T-helper 9 cell (primary cell): ENCODE measurements at regions not wholly inside any gene's neighbourhood (a gene's known extent, or its start where the extent isn't known, plus 50 kb on each side); places are given as distances from the start of the nearest gene placed in this dataset.

Experiments used
- DNase-seq: peaks from one replicate; pipeline ENCODE4 v3.0.0-alpha.2; 2020

DNA sequence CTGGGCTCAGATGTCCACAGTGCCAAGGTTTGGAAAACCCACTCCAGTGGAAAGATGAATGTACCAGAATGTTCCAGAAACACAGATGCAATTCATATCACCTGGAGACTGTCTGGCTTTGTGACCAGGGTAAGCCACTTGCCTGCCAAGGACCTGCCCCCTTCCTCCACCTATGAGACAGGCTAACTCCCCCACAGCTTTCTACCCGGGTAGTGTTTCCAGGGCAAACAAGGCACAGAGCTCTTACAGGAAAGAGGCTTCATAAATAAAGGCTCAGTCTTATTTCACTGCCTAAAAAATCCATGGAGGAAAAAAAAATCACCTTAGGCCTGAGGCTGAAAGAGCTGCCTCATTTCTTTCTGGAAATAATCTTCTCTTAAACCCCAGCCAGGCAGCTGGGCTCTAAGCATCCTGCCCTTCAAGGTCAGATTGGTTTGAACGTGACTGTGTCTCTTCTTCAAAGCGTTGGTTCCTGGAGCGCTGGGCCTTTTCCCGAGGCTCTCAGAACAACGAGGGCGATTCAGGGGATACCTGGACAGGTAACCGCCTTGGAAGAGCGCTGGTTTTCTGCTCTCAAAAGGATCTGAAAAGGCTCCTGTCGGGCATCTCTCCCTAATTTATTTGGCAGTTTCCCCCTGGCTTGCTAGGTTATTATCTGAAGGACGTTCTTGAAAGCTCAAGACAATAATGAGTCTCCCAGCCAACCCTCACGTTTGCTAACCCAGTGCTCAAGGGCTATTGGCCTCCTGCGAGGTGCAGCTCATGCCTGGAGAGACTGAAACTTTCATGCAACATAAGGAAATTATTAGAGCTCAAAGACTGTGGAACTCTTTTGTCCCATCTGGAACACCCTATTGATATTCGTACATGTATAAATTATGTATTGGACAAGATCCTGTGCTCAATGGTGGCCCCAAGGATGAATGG lies 199.2 kb upstream of the PMEPA1 start:
- DNase-seq = no peak

DNA sequence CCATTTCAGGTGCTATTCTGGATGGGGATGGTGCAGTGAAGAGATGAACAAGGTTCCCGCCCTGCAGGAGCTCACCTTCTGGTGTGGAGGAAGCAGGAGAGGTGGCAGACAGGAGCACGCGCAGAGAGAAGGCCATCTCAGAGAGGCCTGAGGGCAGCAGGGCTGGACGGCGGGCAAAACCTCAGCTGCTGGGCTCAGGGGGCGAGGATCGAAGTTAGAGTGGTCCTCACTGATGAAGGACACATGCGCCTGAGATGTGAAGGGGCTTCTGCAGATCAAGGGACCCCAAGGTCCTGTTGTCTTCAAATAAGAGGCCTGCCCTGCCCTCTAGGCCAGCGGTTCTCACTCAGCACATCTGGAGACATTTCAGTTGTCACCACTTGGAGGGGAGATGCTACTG lies 198.4 kb upstream of the PMEPA1 start:
- no peak for DNase-seq

DNA sequence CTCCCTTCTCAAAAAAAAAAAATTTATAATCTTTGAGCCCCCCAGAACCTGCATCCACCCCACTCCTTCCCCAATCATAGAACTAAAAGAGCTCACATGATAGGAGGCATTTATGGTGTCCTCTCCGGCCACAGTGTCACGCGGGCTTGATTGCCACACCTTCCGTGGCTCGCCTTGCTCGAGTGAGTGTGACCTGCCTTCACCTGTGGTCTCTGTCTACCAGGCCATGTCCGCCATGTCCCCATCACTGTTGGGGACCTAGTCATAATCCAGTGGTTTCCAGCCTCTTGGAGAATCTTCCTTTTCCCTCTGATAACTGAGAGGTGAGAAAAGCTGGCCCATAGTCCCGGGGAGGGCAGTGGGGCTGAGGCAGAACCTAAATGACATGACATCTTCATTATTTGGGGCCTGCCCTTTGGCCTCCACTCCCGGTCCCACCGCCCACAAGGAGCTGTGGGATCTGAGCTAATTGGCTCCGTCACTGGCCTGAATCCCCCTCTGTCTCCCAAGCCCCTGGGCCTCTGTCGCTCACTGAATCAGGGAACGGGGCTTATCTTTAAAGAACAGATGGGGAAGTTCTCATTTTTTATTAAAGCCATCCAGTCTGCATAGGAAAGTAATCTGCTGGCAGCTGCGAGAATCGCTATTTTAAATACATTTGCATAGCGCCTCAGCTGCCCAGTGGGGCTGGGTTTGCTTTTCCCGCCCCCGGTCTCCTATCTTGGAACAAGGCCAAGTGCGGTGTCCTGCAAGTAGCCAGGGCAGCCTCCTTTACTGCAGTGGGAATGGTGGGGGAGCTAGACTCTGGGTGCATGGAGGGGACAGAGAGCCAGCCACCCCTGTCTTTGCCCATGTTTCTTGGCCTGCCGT lies 197.6 kb upstream of the PMEPA1 start:
- no peak for DNase-seq

DNA sequence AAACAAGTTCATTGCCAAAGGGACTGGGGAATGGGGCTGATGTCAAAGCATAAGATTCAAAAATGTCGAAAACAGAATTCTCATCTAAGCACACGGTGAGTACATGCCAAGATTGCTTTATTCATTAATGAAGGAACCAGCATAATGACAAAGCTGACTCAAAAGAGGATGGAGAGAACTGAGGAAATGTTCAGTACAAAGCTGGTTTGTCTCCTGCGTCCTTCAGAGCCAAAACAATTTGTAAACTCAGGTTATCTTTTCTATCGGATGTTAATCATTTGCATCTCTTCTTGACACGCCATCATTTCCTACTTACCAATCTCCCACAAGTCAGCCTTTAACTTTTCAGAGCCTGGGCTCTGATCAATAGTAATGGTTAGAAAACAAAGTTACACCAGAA lies 195.6 kb upstream of the PMEPA1 start:
- no peak for DNase-seq

DNA sequence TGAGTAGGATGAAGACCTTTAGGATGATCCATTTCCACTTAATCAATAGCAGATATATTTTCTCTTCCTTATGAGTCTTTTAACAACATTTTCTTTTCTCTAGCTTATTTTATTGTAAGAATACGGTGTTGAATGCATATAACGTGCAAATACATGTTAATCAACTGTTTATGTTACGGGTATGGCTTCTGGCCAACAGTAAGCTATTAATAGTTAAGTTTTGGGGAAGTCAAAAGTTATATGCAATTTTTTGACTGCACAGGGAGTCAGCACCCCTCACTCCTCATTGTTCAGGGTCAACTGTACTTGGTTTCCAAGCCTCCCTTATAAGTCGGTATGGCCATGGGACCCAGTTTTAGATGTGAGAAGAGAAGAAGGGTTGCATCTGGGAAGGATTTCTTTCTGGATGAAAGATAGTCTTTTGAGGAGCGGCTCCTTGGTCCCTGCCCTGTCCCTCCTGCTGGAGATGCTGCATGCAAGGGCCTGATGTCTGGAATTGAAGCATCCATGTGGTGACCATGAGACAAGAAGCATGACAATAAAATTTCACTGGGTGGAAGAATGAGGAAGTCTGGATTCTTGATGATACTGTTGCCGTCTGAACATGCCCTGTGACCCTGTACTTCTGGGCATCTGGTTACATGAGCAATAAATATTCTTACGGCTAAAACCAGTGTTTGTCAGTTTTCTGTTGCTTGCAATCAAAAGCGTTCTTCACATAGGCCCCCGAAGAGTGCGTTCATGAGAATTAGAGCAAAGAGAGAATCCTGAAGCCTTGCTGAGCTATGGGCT lies 194.7 kb upstream of the PMEPA1 start:
- DNase-seq = no peak

DNA sequence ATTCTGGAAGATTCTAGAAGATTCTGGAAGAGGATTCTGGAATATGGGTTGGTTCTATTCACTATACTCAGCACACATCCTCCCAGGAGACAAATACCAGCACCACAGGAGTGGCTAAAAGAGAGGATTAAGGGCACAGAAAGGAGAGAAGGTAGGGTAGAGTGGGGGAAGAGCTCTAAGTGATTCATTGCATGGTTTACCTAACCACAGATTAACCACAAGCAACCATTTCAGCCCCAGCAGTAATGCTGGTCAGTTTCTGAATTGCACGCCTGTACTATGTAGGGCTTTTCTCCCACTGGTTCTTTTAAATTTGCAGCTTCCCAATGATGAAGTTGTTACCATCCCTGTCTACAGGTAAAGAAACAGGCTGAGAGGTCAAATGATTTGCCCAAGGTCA lies 192.7 kb upstream of the PMEPA1 start:
- no peak for DNase-seq

DNA sequence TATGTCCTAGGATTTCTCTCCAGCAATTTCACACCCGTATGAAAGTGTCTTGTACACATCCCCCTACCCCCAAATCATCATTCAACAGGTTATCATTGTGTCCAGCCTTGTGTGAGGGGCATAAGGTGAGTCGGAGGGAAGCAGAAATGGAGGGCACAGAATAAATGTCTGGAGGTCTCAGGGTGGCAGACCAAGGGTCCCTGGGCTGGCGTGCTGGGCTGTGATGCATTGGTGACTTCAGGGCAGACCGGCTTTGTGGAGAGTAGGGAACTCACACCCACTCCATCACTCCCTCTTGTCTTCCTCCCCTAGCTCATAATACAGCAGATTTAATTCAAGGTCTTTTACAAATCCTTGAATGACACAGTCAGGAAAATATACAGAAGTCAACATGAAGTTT lies 191.7 kb upstream of the PMEPA1 start:
- no peak for DNase-seq

DNA sequence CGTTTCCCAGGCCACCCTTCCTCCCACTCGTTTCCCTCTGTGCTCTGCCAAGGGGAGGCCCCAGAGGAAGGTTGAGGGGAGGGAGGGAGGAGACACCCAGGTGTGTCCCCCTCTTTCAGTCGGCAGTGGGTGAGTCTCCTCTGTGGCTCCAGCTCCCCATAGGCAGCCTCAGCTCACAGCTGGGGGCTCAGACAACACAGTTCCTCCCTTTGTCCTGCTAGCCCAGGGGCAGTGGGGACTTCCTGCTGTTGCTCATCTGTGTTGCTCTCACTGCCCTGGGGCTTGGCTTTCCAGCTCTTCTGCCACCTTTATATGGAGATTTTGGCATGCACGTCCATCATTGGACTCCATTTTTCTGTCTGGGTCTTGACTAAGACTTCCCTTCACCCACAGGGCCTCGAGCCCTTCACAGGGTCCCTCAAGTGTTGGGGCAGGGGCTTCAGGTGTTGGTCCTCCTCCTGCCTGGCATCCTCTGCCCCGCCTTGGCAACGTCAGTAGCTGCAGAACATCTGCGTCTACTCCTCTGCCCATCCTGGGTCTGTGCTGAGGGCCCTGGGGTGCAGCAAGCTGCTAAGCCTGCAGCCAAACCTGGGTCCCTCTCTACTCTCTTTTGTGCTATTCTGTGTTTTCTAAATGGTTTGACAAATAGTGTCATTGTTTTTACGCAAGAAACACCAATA lies 190.6 kb upstream of the PMEPA1 start:
- DNase-seq = no peak

DNA sequence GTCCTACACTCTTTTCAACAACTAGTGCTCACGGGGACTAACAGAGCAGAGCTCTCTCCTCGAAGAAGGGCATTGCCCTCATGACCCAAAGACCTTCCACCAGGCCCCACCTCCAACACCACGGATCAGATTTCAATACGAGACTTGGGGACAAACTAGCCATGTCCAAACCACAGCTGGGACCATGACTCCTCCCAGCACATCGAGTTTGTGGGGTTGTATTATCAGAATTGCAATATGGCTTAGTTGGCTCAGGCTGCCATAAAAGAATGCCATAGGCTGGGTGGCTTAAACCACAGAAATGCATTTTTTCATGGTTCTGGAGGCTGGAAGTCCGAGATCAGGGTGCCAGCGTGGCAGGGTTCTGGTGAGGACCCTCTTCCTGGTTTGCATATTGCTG lies 189.7 kb upstream of the PMEPA1 start:
- DNase-seq = no peak

DNA sequence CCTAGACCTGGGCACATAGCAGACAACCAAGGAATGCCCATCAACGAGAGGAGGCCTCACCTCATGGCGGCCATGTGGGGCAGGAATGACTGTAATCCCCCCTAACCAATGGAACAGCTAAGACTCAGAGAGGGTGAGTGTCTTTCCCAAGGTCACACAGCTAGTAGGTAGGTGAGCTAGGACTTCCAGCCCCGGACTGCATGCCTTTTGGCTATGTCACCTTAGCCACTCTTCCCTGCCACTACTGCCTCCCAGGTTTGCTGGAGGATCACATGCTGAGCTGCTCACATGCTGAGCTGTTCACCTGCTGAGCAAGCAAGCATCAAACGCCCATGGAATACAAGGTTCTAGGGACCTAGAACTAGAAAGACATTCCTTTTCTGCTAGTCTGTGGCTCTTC lies 188.5 kb upstream of the PMEPA1 start:
- no peak for DNase-seq

DNA sequence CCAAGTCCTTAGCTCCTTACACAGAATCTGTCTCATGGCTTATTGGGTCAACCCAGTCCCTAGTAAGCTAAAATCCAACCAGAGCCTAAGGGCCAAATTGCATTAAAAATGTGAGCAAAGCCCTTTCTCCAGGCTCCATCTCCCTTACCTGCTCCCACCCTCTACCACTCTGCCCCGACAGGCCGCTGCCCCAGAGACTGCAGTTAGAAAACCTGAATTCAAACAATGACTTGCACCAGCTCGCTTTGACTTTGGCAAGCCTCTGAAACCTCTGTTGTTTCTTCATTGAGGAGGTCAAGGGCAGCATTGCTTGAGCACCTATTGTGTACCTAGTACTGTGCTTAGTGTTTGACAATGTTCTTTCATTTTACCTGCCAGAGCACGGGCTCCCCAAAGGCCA lies 188.1 kb upstream of the PMEPA1 start:
- no peak for DNase-seq

DNA sequence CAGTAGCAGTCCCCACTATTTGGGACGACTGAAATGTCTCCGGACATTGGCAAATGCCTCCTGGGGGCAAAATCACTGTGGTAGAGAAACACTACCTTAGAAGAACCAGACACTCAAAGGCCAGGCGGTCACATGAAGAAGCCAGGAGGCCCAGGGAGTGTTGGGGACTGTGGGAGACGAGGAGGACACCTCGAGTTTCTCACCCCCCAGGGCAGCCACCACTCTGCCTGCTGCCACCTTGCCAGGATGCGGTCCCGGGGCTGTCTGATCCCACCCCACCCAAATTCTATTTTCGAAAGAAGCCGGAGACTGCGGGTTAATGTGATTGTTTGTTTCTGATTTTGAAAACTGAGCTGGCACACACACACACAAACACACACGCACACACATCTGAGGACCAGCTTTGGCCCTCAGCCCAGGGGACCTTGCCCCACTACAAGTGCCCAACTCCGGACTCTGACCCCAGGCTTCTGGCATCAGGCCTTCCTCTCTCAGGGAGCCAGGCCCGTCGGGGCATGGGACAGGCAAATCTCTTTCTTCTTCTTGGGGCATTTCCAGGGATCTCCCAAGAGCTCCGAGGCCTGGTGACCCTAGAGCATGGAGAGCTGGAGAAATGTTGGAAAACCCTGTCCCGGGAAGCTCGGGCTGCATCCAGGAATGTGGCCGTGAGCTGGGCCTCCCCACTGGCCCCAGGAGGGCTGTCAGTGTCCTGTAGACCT lies 187.5 kb upstream of the PMEPA1 start:
- no peak for DNase-seq

DNA sequence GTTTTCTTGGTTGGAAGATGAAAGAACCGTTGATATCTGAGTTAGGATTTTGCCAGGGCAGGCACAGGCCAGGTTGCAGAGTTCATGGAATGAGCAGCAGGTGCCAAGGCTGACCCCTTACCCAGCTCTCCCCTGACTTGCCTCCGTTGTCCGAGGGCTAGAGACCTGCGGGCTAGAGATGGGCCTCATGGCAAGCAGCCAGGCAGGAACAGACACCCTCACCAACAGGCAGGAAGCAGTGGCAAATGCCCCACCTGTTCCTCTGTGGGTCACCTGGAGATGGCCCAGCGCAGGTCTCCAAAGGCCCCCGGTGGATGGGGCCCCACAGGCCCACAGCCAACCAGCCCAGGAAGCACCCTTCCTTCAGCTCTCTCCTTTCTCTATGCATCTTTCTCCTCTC lies 186.7 kb upstream of the PMEPA1 start:
- DNase-seq = no peak

DNA sequence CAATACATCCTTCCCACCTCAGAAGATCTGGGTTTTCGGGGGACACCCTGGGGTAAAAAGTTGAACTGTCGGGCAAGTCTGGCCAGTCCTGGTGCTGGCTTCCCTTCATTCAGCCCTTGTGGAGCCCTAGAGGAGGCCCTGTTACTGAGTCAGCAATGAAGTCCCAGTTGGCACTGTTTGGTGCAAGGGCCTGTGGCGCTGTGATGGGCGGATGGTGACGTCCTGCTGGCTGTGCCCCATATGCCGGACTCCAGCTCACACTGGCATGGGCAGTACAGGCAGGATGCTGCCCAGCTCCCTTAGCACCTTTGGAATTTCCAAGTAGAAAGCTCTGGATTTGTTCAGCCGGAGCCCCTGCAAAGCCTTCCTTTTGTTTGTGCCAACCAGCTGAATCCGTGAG lies 186.2 kb upstream of the PMEPA1 start:
- DNase-seq = no peak

DNA sequence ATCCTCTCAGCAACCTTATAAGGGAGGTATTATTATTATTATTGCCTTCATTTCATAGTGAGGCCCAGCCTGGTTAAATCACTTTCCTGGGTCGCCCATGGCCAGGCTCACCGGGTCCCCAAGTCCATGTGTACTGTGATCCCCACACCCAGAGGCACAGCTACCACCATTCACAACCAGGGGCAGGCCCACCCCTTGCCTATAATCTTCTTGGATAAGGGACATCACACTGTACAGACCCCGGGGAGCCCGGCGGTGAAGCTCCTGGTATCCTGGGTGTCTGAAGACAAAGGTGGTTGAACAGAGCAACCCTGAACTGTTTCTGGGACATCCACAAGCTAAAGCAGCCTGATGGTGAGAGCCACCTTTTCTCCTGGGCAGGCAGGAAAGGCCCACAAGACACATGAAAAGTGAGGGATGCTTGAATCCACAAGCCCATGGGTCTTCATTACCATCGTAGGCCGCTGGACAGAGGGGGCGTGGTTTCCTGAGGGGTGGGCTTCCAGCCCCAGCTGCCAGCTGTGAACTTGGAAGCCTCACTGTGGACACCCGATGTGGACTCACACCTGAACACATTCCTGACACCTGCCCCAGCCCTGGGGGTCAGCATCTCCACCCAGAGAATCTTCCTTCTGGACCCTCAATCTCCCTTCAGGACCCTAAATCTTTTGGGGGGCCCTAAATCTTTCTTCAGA lies 185.5 kb upstream of the PMEPA1 start:
- DNase-seq = no peak

DNA sequence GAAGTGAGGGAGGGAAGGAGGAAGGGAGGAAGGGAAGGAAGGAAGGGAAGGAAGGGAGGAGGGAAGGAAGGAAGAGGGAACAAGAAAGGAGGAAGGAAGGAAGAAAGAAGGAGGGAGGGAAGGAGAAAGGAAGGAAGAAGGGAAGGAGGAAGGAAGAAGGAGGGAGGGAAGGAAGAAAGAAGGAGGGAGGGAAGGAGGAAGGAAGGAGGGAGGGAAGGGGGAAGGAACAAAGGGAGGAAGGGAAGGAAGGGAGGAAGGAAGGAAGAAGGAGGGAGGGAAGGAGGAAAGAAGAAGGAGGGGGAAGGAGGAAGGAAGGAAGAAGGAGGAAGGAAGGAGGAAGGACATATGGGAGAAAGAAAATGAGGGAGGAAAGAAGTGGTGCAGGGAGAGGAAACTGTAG lies 184.7 kb upstream of the PMEPA1 start:
- no peak for DNase-seq

DNA sequence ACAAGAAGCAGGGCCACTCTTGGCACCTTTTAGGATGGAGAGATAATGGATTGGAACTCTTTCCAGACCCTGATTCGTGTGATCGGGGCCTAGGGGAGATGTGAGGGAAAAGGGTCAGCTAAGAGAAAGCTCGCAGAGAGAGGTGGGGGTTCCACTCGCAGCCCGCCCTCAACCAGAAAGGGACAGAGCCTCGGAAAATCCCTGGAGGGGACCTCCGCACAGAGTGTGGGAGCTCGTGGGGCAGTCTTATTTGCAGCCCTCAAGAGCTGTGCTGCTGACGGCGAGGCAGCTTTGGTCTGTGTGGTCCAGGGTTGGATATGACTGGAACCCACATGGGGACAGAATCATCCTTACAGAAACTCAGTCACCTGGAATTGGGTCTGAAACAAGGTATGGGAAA lies 184.3 kb upstream of the PMEPA1 start:
- DNase-seq = no peak

DNA sequence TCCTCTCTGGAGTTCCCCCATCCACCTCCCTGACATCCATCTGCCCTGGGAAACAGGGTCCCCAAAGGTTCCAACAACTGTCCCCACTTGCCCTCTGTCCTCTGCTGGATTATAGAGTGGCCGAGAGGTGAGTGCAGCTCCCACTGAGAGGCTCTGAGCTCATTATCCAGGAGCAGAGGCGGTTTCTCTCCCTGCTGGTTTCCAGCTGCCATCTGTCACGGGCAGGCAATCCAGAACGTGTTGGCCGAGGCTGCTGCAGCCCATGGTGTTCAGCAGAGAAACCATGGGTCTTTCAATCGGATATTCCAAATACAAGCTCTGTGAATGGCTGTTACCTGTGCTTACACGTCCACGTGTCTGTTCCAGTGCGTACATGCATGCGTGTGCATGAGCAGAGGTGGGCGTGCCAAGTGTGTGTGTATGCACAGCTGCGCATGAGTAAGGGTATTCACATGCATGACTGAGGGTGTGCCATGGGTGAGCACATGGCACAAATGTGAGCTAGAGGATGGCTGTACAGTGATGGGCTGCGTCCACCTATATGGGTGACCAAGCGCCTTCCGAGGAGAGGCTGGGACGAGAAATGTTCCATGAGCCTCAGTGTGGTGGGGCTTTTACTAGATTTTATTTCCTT lies 183.7 kb upstream of the PMEPA1 start:
- no peak for DNase-seq

DNA sequence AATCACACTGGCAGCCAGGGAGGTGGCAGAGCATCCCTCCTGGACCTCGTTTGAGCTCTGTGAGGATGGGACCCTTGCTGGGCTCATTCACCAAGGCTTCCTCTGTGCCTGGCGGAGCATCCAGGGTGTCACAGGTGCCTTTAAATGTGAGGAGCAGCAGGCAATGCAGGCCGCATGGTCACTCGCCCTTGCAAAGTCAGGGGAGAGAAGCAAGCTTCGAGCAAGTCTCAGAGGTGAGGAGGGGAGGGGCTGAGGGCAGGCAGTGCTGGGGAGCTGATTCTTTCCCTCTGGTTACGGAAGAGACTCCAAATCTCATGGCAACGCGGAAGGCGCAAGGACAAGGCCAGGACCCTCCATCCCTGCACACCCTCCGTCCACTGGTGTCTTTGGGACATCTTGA lies 182.7 kb upstream of the PMEPA1 start:
- no peak for DNase-seq

DNA sequence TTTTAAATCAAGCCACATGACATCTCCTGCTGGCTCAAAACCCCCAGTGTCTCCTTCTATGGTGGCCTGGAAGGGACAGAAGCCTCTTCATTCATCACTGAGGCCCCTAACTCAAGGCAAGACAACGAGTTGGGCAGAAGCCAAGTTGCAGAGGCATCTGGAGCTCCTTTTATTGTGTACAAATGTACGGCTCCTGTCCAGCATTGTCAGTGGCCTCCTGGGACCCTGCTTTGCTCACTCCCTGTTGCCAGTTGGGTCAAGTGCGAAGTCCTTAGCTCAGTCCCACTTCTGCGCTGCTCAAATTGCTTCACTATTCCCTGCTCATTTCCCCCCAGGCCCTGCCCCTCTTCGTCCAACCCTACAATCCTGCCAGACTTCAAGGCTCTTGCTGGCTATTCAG lies 181.2 kb upstream of the PMEPA1 start:
- DNase-seq = no peak
